Globus pallidus (tissue), 1 donor: ENCODE measurements at regions not wholly inside any gene's neighbourhood (a gene's known extent, or its start where the extent isn't known, plus 50 kb on each side); places are given as distances from the start of the nearest gene placed in this dataset.

Source experiments
- DNase-seq: peaks from one replicate; pipeline ENCODE4 v3.0.0-alpha.2; 2015; ENCODE audit warnings: low spot score

GRCh38 chr5:86029308-86029707 is 588.4 kb upstream of the COX7C start:
- DNase-seq: no peak

DNA sequence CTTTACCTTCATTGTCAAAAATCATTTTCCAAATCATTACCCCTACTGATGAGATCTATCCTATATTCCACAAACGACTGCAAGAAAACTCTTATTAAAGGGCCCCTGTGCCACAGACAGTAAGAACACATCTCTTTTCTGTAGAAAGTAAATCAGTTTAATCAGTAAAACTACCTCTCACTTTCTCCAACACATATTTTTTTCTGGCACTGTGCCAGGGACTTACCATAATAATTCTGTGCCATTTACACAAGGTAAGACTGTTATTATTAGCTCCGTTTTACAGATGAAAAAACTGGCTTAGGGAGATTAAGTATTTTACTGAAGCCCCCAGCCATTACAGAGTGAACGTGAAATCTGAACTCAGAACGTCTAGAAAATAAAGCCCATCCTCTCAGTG is 587.0 kb upstream of the COX7C start:
- no peak for DNase-seq

DNA sequence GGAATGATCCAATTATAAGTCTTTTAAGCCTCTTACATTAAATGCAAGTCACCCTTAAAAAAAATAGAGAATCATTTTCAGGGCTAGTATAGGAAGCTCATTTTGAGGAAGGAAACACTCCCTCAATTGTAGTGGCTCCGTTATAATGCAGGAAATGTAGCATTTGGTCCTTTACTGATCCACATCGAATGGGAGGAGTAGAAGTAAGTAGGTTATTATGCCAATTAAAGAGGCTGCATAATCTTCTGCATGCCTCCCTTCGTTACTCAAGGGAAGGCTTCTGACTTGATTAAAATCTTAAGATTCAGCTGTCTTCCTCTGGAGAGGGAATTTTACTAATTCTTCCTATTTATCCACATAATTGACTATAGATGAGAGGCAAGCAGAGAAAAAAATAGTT is 579.2 kb upstream of the COX7C start:
- DNase-seq: no peak

GRCh38 chr5:86039351-86039750 is 578.4 kb upstream of the COX7C start:
- DNase-seq: no peak

- DNase-seq: no peak
These were observed 547.0 kb upstream of the COX7C start for GRCh38 chr5:86070719-86071118.

GRCh38 chr5:86074297-86074696 is 543.4 kb upstream of the COX7C start:
- no peak for DNase-seq

GRCh38 chr5:86075139-86075538 is 542.6 kb upstream of the COX7C start:
- DNase-seq: no peak

DNA sequence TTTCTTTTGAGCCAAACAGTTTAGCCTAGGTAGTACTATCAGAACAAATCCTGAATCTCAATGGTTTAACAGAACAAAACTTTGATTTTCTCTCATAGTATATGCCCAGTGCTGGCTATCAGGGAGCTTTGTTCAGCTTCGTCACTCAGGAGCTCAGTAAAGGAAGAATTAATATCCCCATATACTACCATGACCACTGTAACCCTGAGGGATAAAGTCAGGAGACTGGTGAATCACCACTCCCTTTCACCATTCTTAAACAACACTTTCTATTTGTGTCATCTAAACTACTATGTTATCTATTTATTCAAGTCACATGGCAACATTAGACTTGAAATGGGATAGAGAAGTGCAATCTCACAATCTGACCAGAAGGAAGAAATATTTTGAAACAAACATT is 522.6 kb upstream of the COX7C start:
- DNase-seq: no peak

- no peak for DNase-seq
These were observed 515.8 kb upstream of the COX7C start for GRCh38 chr5:86101966-86102365.

- no peak for DNase-seq
These were observed 508.9 kb upstream of the COX7C start for GRCh38 chr5:86108825-86109224.

GRCh38 chr5:86112249-86112648 is 505.5 kb upstream of the COX7C start:
- DNase-seq: no peak

- no peak for DNase-seq
These were observed 502.6 kb upstream of the COX7C start for GRCh38 chr5:86115164-86115563.

- DNase-seq: no peak
These were observed 499.2 kb upstream of the COX7C start for GRCh38 chr5:86118542-86118941.

DNA sequence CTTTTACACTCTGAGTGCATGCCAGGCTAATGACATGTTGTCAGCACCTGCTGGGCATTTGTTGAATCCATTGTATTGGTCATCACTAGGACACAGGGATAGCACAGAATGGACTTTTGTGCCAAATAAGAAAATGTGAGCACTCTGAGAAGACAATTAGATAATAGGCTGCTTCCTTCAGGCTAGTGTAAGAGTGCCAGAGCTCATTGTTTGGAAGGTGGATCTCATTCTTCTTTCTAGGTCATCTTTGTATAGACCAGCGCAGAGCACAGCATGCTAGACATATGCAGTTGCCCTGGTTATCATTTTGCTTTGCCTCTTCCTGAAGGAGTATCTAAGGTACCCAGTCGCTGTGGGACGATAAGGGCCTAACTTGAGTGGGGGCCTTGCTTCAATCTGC is 493.4 kb upstream of the COX7C start:
- DNase-seq: no peak

GRCh38 chr5:86125731-86126601 is 491.8 kb upstream of the COX7C start:
- DNase-seq: no peak

- DNase-seq: no peak
These were observed 490.0 kb upstream of the COX7C start for GRCh38 chr5:86127696-86128095.

DNA sequence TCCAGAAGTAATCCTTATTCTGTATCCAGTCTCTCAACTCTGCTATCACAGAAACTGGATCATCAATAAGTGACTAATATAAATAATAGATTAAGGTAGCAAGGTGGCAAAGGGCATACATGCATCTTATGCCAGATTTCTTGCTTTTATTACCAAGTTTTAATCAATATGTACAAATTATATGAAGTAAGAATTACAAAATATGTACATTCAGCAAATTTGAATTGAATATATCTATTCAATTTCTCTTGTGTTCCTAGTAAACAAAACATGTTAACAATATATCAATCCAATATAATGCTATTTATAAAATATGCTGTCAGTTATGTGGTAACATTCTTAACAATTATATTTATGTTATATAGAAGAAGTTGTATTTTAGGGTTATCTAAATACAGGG is 488.7 kb upstream of the COX7C start:
- DNase-seq: no peak

DNA sequence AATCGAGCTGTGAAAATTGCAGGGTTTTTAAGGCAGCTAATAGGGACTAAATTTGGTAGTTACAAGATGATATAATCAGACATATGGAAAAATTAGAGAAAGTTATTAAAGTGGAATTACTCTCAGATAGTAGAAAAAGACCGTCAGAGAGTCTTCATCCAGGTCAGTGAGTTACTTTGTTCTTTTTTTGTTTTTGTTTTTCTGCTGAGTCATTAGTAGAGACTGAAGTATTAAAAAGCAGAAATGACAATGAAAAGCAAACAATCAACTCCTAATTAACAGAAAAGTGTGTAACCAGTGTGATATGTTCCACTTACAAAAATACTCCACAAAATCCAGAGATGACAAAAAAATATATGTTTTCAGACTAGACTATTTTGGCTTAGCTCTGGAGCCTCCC is 480.4 kb upstream of the COX7C start:
- no peak for DNase-seq

GRCh38 chr5:86143837-86144236 is 473.9 kb upstream of the COX7C start:
- no peak for DNase-seq

DNA sequence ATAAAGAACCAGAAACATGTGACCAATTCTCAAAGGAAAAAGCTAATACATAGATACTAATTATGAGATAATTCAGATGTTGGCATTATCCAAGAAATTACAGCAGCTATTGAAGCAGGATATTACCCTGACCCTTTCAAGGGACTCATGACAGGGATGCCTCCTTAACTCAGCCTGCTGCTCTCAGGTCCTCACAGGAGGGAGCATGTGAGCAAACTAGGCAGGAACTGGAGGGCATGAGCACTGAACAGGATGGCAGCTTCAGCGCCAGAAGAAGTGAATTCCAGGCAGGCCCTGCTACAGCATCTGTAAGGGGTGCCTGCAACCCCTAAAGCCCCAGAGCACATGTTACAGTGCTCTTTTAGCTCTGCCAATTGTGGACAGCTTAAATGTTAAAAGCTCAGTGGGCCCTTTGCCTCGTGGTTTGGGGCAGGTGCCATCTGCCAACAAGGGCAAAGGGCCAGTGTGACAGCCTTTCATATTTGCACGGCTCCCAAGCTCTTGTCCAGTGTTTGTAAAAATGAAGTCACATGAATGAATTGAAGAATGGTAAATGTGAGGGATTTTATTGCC is 464.7 kb upstream of the COX7C start:
- DNase-seq: no peak

DNA sequence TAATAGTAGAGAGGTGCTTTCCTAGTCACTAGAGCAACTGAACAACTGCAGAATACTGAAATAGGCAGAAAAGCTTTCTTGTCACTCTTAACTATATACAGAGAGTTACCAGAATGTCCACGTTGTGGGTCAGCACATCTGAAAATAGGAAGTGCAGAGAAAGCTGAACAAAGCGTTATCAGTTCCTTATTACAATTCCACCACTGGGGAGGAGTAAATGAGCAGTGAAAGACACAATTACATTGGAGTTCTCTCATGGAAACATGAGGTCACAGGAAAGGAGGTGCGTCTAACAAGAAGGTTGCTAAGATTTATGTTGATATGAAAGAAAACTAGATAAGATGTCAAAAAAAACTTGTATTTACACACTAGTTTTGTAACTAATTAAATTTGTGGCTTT is 461.9 kb upstream of the COX7C start:
- DNase-seq: peak; percentile 10

DNA sequence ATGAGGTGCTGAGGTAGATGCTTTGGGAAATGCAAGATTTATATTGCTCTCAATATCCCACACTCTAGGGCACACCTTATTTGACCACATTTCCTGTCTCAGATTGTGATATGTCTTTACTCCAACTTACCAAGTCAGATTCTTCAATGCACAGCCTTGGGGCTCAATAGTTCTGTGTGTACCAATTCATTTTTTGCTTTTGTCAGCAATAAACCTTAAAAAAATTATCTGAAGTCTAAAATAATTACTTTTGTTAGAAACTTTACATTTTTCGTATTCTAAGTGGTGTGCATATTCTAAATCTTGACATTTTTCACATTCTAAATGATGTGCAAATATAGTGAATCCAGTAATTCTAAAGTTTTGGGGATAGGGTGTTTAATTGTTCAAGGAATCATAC is 447.5 kb upstream of the COX7C start:
- no peak for DNase-seq

DNA sequence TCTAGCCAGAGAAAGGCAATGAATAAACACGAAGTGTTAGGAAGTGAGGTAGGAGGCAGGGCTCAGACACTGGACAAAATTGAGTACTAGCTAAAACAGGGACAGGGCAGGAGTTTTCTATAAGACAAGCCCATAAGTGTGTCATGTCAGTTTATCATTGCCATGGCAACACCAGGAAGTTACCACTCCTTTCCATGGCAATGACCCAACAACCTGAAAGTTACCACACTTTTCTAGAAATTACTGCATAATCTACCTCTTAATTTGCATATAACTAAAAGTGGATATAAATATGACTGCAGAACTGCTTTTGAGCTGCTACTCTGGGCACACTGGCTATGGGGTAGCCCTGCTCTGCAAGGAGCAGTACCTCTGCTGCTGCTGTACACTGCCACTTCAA is 442.5 kb upstream of the COX7C start:
- no peak for DNase-seq

DNA sequence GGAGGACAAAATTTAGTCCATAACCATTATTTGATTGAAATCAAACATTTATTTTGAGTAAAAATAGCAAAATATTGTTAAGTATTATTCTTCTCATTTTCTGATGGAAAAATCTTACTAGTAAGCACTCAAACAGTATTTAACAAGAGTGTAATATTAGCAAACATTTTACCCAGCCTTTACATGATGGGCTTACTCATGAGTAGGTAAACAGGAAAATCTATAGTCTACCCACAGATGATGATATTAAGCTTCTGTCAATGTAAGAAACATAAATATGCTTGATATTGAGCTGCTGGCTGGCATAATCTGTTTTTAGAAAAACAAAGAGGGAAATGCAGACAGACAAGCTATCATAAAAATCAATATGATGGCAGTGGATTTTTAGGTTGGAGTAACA is 418.5 kb upstream of the COX7C start:
- DNase-seq: no peak
